NCI-H748 treated with DMSO at 0.1 percent for 48 hours (cell line): ENCODE measurements at regions not wholly inside any gene's neighbourhood (a gene's known extent, or its start where the extent isn't known, plus 50 kb on each side); places are given as distances from the start of the nearest gene placed in this dataset.
"Not testable (repeated sequence)": the region's sequence is repeated elsewhere in the genome, so short reads cannot be mapped to it uniquely, and the experiment has no call there.

Experiments
- DNase-seq: peaks from one replicate; lab custom pipeline; 2025; lab: John Stamatoyannopoulos, UW

DNA sequence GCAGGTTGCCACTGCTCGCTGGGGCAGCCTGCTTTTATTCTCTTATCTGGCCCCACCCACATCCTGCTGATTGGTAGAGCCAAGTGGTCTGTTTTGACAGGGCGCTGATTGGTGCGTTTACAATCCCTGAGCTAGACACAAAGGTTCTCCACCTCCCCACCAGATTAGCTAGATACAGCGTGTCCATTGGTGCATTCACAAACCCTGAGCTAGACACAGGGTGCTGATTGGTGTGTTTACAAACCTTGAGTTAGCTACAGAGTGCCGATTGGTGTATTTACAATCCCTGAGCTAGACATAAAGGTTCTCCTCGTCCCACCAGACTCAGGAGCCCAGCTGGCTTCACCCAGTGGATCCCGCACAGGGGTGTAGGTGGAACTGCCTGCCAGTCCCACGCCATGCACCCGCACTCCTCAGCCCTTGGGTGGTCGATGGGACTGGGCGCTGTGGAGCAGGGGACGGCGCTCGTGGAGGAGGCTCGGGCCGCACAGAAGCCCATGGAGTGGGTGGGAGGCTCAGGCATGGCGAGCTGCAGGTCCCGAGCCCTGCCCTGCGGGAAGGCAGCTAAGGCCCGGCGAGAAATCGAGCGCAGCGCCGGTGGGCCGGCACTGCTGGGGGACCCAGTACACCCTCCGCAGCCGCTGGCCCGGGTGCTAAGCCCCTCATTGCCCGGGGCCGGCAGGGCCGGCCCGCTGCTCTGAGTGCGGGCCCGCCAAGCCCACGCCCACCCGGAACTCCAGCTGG, 1526.2 kb downstream of the SI start:
- DNase-seq: not testable (repeated sequence)

DNA sequence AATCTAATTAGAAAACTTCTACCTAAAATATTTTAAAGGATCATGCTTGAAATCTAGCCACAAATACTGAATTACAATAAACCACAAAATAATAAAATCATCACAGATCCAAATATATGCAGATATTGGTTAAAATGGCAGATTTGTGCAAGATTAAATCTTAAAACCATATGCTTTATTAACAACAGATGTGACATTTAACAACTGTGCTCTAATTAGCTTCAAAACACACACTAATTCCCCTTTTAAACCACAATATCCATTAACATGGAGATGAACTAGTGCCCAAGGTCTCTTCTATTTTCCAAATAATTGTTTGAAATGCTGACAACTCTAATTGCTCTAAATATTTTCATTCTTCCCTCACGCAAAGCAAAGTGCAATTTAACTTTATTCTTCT, 1530.3 kb downstream of the SI start:
- no peak for DNase-seq

DNA sequence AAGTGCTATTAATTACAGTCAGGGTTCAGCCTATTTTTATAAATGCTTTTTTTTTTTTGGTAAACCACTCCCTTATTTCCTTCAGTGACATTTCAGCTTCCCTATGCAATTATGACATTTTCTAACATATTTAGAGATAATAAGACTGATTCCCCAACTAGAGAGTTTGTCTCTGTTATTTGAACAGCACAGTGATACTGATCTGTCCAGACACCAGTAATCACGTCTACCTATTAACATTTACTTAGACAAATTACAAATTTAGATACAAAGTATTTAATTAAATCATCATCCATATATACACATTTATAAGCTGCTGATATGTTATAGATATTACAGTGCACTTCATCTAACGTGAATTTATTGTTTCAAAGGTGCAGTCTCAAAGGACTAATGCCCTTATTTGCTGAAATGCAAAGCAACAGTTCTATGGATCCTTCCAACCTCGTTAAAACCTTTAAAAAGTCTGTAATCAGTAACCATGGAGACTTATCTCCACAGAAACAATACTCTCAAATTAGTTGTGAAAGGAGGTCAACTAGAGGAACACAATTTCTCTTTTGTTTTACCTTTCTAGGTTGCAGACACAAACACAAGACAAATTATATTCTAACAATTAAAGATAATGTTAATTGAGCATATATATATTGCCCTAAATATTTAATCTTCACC, 1531.1 kb downstream of the SI start:
- DNase-seq: no peak

DNA sequence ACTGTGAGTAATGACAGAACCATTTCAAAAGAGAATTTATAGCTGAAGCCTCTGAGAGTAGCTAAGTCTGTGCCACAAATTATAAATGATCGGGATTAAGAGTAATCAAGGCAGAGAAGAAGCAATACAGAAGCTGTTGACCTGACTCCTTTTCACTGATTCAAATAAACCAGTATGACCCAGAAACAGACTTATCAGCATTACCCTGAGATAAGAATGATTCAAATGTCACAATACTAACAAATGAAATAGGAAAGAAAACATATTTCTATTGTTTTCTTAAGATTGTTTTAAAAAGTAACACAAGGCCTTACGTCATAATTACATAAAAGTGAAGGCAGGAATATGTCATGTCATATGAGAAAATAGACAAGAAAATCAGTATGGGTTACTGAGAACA, 1534.6 kb downstream of the SI start:
- no peak for DNase-seq

DNA sequence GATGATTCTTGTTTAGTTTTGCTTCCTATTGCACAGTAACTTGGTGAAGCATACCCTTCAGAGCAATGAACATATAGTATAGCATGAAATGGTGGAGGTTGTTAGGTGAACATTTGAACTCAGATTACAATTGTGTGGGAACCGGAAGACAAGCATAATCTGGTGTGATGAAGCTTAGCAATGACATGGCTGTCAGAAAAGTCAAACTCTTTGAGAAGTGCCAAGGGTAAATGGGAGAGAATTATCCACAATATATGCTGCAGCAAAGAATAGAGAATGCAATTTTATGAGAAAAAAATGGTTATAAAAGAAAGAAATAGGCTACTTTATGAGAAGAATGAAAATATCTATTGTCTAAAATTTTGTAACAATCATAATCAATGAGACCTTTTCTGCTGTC, 1536.7 kb downstream of the SI start:
- DNase-seq: no peak

DNA sequence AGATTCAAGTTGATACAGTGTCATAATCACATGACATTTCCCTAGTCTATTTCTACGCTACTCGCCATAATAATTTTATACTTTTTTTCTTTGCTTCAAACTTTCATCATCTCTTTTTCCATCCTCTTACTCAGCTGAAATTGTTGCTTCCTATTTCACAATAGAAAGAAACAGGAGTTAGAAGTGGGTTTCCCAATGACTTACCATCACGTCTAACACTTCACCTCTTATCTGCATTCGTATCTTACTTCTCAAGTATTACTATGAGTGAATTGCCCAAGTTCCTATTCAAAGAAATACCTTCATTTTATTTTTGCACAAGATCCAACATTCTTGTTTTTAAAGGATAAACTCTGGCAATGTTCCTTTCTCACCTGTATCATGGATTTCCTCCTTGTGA, 1539.9 kb downstream of the SI start:
- DNase-seq: no peak

DNA sequence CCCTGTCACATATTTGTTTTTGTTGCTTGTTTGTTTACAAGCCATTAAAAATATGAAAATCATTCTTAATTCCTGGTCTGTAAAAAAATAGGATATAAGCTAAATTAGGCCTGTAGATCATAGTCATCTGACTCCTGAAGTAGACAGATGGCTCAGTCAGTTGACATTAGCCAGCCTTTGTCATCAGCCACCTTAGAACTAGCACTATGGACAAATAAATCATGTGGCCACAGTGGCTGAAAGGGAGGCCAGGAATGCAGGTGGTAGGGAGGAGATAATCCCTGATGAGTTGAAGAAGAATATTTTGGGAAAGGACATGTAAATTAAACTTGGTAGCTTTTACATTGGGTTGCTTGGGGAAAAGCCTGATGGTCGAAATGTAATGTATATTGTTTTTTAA, 1544.9 kb downstream of the SI start:
- DNase-seq: no peak

DNA sequence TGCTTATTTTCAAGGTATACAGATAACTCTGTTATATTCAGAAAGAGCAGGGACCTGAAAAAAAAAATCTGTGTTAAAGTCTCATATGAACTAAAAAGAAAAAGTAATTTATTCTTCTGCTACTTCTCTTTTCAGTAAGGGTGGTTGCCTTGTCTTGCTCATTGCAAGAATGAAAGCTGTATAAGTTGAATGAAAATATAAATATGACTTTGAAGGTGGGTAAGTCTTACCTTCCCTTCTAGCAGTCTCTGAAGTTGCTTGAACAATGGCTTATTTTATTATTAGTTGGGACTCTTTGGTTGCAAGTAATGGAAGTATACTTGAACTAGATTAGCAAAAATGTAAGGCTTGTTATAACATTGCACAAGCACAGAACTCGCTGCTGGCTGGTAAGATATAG, 1554.9 kb downstream of the SI start:
- no peak for DNase-seq

DNA sequence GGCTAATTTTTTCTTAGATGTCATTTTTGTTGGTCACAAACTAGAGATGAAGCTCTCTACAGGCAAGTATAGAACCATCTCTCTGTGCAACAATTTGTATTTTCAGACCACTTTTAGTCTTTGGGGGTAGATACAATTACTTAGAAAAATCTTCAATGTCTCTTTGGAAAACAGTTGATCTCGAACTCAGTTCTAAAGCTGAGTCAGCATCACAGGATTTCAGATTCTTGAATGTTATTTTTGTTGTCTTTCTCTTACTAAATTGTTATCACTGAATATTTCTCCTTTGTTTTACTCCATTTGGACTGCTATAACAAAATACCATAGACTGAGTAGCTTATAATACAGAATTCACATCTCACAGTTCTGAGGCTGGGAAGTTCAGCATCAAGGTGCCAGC, 1557.0 kb downstream of the SI start:
- DNase-seq: no peak

DNA sequence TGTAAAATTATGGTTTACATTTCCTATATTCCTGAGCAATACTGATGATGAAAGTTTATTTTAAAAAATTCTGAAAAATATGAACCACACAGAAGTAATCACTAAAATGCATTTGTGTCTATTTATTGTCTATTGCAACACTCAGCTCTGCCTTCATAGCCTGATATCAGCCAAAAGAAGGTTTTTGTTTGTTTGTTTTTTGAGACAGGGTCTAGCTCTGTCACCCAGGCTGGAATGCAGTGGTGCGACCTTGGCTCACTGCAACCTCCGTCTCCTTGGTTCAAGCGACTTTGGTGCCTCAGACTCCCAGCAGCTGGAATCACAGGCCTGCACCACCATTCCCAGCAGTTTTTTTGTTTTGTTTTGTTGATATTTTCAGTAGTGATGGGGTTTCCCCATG, 1560.2 kb downstream of the SI start:
- no peak for DNase-seq

DNA sequence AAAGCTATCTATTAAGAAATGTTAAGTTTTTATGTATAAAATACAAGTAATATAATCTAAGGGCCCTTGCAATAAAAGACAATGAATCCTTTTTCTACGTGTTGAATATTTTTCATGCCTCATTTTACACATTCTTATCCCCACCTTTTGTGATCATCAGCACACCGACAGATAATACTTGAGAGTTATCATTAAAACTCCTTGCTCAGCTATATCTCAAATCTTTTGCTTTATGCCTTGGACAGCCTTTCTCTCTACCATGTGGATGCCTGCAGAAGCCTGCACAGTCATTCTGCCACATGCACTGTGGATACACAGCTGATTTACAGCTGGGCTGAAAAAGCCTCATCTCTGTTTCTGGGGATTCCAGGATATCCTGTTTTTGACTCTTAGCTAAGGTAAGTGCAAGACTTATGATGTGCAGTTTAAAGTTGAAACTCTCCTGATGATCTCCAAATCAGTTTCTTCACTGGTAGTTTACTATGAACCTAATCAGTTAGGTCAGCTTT, 1565.1 kb downstream of the SI start:
- no peak for DNase-seq

DNA sequence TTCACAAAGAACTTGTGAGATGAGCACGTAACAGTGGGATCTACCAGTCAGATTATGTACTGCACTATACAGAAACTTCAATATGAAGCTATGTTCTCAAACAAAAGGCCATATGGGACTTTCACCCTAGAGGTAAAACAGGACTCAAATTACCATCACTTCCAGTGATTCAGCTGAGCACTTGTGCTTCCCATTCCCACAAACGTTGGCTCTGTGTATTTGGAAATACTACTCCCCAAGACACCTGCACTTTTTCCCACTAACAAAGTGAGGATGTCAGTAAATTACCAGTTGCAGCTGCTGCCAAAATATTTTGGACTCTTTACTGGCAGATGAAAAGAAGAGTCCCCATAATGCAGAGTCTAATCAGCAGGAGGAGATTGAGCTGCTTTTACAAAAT, 1570.1 kb downstream of the SI start:
- DNase-seq: no peak

DNA sequence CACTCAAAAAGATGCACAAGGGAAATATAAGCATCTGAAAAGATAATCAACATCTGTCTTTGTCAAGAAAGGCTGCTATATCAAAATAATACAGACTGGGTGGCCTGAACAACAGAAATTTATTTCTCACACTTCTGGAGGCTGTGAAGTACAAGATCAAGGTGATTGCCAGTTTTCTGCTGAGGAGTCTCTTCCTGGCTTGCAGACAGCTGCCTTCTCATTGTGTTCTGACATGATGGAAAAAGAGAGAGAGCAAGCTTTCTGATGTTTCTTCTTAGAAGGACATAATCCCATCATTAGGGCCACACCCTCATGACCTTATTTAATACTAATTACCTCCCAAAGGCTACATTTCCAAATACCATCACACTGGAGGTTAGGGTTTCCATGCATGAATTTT, 1573.3 kb downstream of the SI start:
- DNase-seq: no peak

DNA sequence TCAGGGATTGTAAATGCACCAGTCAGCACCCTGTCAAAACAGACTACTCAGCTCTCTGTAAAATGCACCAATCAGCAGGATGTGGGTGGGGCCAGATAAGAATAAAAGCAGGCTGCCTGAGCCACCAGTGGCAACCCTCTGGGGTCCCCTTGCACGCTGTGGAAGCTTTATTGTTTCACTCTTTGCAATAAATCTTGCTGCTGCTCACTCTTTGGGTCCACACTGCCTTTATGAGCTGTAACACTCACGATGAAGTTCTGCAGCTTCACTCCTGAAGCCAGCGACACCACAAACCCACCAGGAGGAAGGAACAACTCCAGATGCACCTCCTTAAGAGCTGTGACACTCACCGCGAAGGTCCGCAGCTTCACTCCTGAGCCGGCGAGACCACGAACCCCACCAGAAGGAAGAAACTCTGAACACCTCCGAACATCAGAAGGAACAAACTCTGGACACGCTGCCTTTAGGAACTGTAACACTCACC, 1578.5 kb downstream of the SI start:
- DNase-seq: not testable (repeated sequence)

DNA sequence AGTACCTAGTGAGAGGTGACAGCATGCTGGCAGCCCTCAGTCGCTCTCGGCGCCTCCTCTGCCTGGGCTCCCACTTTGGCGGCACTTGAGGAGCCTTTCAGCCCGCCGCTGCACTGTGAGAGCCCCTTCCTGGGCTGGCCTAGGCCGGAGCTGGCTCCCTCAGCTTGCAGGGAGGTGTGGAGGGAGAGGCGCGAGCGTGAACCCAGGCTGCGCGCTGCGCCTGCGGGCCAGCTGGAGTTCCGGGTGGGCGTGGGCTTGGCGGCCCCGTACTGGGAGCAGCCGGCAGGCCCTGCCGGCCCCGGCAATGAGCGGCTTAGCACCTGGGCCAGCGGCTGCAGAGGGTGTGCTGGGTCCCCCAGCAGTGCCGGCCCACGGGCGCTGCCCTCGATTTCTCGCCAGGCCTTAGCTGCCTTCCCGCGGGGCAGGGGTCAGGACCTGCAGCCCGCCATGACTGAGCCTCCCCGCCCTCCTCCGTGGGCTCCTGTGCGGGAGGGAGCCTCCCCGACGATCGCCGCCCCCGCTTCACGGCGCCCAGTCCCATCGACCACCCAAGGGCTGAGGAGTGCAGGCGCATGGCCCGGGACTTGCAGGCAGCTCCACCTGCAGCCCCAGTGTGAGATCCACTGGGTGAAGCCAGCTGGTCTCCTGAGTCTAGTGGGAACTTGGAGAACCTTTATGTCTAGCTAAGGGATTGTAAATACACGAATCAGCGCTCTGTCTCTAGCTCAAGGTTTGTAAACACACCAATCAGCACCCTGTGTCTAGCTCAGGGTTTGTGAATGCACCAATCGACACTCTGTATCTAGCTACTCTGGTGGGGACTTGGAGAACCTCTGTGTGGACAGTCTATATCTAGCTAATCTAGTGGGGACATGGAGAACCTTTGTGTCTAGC, 1579.2 kb downstream of the SI start:
- not testable (repeated sequence) for DNase-seq

DNA sequence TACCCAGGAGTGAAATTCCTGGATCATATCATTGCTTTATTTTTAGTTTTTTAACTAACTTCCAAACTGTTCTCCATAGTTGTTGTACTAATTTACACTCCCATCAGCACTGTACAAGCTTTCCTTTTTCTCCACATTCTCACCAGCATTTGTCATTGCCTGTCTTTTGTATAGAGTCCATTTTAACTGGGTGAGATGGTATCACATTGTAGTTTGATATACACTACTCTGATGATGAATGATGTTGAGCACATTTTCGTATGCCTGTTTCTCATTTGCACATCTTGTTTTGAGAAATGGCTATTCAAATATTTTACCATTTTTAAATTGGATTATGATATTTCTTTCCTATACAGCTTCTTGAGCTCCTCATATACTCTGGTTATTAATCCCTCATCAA, 1586.6 kb downstream of the SI start:
- no peak for DNase-seq

DNA sequence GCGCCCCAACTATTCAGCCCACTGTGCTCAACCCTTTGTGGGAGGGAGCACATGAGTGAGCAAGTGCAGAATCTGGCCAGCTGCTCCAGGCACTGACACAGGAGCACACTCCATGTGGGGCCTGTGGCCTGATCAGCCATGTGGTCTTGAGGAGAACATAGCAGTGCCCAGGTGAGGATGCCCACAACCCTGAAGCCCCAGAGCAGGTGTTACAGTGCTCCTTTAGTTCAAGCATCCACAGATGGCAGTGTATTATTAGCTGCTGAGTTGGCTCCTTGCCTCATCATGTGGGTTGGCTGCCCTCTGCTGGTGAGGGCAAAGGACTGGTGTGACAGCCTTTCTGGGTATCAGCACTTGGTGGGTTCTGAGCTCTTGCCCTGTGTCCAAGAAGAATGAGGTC, 1588.2 kb downstream of the SI start:
- DNase-seq: no peak

DNA sequence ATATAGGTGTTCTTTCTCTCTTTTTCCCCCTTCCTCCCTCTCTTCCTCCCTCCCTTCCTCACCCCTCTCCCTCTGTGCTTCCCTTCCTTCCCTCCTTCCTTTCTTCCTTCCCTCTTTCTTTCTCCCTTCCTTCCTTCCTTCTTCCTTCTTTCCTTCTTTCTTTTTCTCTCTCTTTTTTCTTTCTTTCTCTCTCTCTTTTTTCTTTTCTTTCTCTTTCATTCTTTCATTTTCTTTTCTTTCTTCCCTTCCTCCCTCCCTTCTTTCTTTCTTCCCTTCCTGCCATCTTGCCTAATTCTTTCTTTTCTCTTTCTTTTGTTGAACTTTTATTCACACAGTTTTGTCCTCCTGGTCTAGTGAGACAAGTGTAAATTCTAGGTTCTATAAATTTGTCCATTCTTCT, 1595.6 kb downstream of the SI start:
- DNase-seq: no peak

DNA sequence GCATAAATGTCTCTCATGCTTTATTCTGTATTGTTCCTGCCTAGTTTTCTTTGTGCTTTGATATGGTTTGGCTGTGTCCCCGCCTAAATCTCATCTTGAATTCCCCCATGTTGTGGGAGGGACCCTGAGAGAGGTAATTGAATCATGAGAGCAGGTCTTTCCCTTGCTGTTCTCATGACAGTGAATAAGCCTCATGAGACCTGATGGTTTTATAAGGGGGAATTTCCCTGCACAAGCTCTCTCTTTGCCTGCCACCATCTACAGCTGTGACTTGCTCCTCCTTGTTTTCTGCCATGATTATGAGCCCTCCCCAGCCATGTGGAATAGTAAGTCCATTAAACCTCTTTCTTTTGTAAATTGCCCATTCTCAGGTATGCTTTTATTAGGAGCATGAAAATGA, 1596.6 kb downstream of the SI start:
- no peak for DNase-seq

DNA sequence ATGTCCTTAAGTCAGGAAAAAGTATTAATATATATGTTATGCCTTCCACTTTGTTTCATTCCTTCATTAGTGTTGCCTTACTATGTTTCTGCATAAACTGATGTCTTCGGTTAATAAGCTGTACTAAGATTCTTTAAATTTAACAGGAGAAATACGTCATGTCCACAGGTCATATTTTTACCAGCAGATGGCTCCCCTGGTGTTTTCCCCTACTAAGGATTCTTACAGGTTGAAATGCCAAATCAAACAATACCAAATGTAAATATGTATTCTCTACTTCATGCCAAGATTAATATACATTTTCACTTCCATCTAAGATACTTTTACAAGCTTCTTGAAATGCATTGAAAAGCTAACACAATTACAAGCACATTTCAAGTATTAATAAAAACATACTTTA, 1602.1 kb downstream of the SI start:
- DNase-seq: no peak

DNA sequence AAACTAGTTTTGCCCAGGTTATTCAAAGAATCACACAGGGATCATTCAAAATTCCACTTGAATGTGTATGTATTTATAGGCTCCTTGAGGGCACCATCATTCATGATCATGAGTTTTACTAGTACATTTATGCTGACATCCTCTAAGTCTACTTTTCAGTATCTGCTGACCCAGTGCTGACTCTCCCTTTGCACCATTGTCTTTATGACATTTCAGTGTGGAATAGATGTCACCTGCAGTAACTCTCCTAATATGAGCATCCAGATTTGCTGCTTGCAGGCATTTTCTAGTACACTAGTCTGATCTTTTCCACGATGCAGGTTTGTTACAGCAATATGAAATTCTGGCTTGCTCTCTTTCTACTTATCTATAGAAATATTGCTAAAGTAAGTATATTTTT, 1603.5 kb downstream of the SI start:
- no peak for DNase-seq

DNA sequence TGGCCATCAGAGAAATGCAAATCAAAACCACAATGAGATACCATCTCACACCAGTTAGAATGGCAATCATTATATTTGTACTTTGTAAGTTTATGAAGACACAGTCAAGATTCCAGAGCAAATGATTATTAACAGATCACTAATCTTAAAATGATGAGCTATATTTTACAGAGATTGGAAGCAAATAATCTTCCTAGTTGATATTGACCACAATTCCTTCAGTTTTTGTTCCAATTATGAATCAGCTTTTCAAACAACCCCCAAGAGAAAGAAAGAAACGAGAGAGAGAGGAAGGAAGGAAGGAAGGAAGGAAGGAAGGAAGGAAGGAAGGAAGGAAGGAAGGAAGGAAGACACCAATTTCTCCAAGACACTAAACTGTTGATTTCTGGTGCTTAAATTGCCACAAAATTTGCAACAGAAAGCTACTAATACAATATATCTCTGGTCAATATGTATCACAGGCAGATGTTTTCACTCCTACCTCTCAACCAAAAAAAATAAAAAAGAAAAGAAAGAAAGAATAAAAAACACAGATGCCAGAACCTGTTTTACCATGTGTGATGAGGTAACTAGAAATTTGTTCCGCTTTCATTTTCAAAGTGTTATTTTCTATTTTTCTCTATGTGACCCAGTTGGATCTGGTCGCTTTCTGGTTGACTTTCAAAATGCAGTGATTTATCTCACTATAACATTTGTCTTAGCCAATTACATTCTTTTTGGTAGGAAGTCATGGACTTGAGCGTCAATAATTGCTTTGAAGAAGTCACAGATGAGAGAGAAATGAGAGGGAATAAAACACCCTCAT, 1609.6 kb downstream of the SI start:
- no peak for DNase-seq
